Forelimb muscle (tissue), 1 donor: ENCODE measurements at regions not wholly inside any gene's neighbourhood (a gene's known extent, or its start where the extent isn't known, plus 50 kb on each side); places are given as distances from the start of the nearest gene placed in this dataset.

Experiments
- DNase-seq: peaks from one replicate; pipeline ENCODE4 v3.0.0-alpha.2; 2013; ENCODE audit warnings: low read depth

GRCh38 chr2:41723526-41723925 is 324.3 kb upstream of the PKDCC start:
- DNase-seq = no peak

GRCh38 chr2:41724465-41724864 is 323.4 kb upstream of the PKDCC start:
- no peak for DNase-seq

DNA sequence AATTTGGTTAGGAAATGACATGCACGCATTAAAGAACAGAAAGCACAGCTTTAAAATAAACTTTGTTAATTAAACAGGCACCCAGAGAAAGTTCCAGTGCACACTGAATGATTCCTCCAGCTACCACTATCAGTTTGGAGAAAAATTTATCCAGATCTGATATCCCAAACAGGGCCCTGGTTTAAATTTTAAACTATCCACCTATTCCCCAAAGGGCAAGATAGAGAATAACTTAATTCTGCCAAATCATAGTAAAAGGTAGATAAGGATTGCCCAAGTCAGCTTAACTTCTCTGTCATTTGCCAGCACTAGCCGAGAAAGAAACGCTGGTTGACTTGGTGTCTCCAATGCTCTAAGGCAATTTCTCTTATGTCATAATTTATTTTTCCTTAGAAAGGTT is 321.9 kb upstream of the PKDCC start:
- no peak for DNase-seq

GRCh38 chr2:41726364-41726763 is 321.5 kb upstream of the PKDCC start:
- no peak for DNase-seq

DNA sequence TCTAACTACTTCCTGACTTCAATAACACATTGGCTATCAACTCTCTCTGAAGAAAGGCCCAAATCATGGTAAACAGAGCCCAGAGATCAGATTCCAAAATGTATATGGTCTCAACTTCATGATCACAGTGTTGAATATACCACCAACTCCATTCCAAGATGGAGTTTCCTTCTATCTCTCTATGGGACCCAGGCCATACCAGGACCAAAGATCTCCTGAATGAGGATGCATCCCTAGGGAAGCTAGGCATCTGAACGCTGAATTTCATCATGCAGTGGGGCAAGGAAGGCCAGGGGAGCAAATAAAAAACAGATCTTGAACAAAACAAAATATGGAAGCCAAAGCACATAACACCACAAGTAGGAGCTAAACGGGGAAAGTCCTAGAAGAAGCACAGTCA is 320.7 kb upstream of the PKDCC start:
- DNase-seq = no peak

GRCh38 chr2:41727711-41728110 is 320.1 kb upstream of the PKDCC start:
- DNase-seq = no peak

DNA sequence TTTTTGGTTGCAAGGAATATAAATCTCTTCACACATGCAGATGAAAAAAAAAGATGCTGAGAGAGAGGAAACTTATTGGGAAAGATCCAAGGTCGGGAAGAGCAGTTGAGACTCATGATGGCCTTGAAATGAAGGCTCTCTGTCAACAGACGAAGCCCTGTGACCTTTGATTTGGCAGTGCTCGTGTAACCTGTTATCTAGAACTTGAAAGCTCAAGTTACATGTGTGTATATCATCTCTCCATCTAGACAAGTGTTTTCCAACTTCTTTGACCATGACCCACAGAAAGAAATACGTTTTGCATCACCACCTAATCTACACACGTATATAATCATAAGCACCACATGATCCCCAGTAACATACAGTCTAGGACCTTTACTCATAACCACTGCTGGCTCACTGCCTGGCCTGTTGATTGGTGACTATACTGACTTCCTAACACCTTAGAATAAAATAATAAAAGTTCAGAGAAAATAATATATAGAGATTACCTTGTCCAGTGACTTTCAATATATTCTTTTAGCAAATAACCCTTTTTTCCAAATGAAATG is 319.0 kb upstream of the PKDCC start:
- no peak for DNase-seq

DNA sequence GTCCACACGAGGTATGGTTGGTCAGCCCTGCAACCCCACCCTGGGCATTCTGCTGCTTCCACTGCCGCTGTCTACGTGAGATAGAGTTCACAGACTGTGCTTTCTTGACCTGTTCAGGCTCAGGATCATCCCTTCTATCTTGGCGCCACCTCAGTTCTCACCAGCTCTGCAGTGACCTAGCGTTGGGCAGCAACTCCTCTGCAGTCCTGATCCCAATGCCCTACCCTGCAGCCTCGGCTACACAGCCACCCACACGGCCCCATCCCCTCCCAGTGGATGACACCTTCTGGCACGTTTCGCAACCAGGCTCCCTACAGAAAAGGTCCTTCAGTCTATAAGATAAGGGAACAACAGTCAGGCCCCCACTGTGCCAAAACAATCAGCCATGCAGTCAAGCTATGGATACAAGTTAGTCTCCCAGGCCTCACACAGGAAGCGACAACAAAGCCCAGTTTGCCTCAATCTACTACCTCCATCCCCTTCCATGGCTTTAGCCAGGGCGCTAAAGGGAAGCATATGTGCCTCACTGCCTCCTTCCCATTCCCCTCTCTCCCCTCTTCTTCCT is 317.9 kb upstream of the PKDCC start:
- no peak for DNase-seq

DNA sequence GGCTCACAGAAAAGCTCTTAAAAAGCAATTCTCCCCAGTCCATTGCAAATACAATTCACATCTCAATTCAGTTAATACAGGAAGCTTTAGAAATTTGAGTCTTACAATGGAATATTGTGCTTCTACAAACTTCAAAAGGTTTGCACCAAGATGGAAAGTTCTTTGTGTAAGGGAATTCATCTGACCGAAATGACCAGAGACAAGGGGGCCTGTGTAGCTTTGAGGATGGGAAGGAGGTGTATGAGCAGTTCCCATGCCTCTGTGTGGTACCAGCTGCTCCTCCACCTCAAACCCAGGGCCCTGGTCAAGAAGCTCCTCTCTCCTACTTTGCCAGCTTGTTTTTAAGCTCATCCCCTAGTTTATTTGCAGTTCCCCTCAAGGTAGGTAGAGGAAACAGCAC is 312.8 kb upstream of the PKDCC start:
- DNase-seq = no peak

- DNase-seq = no peak
Measured at GRCh38 chr2:41735476-41735875, 312.3 kb upstream of the PKDCC start.

GRCh38 chr2:41736105-41736567 is 311.7 kb upstream of the PKDCC start:
- DNase-seq = no peak

GRCh38 chr2:41736586-41736985 is 311.2 kb upstream of the PKDCC start:
- DNase-seq = no peak

DNA sequence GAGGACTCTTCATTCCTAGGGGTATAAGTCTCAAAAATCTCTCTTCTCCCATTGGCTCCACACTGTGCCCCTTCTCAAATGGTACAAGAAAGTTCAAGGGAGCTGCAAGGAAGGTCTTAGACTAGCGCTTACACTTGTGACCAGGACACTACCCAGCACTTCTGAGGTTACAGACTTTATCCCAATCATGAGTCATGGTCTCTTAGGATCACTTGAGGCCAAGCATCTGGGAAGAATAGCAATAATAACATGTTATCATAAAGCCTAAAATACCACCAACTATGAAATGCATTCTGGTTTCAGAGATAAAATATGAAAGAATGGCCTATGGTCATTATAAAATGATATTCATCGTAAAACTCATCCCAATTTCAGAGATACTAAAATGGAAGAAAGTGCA is 309.9 kb upstream of the PKDCC start:
- DNase-seq = no peak

DNA sequence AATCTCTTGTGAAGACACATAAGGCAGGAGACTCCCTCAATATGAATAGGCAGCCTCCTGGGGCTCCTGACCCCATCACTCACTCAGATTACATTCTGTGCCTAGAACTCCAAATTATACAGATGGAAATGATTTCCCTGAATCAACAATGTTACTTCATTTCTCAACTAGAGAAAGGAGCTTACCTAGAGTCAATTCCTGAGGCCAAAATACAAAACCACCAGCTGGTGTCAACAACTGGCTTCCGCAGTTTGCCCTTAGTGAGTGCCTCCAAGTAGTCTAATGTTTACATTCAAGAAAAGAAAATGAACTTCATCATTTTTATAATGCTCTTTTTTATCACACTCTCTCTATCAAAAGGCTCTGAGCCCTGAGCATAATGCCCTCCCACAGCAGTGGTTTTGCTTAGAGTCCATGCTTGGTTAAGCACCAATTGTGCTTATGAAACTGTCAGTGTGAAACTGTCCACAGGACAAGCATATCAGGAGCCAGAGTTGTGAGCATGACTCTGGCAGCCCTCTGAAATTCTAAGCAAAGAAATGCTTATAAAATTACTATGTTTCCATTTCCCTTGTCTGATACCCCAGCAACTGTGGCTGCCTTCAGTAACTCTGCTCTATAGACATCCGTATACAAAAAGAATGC is 305.7 kb upstream of the PKDCC start:
- DNase-seq = no peak

DNA sequence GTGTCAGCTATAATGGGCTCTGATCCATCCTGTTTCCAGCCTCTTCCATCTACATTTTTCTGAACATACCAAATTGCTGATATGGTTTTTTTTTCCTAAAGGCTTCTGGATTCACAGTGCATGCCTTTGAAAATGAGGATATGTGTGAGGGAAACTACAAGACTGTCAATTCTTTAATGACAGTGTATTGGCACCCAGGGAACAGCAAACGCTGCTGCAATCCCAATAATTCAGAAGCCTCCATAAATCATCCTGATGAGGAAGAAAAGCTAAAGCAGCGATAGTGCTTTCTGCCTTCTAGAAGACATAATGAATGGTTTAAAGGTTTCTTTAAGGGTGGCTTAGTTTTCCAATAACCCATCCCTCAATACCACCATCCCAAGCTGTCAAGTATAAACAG is 304.5 kb upstream of the PKDCC start:
- DNase-seq = no peak

DNA sequence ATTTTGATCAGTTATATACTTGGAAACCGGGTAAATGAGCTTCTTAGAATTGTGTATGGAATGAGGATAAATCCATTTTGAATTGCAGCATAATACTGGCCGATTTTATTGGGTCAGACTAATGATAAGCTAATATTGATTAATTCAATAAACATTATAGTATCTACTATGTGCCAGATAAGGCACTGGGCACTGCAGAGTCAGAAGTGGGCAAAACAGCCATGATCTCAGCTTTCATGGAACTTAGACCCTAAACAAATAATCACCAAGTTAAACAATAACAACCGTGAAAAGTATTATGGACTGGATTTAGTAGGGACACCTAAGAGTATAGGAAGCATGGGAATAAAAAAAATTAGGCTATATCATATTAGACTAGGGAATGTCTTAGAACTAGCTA is 297.0 kb upstream of the PKDCC start:
- DNase-seq = no peak

GRCh38 chr2:41759880-41760279 is 287.9 kb upstream of the PKDCC start:
- no peak for DNase-seq

DNA sequence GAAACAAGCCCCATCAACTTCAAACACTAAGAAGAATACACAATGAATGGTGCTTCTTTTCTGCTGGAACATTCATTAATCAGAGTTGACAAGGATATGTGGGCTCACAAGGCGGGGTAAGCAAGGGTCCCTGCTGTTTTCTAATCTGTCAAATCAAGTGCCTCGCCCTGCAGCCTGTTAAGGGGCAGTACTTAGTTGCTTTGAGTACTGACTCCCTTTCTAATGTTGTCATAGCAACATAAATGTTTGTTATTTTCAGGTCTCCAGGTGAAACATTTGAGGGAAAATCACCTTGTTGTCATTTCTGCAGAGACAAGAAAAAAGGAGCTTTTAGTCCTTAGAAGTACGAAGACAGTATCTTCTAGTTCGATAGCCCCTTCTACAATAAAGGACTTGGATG is 284.7 kb upstream of the PKDCC start:
- no peak for DNase-seq

GRCh38 chr2:41764131-41764530 is 283.7 kb upstream of the PKDCC start:
- DNase-seq = peak; percentile 54

DNA sequence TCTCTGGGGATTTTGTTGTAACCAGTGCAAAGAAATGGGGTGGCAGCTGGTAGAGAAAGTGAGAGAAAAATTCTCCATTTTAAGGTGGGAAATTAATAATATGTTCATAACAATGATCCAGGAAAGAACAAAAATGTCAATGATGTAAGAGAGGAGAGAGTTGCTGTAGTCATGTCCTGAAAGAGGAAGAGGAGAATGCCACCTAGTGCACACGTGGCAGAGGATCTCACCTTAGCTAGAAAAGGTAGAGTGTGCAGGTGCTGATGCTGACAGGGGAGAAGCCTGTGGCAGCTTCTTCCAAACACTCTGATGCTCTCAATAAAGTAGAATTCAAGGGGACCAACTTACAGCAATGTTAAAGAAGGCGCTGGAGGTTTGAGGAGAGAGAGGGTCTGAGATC is 282.9 kb upstream of the PKDCC start:
- DNase-seq = no peak

DNA sequence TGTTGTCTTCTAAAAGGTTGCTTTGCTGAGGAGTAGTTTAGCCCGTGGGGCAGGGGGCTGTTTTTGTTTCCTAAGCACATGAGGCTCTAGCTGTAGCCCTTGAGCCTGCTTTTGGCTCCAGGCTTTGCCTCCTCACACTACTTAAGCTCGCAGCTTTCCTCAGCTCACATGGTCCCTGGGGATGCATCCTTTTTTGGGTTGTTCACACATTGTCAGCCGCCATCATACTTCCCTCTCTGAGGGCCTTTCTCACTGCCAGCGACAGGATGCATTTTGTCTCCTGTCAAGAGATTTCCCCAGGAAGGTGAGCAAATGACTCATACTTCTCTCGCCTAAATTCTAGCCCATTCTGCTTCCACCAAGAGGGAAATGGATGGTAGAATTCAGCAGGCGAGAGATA is 279.5 kb upstream of the PKDCC start:
- DNase-seq = no peak

DNA sequence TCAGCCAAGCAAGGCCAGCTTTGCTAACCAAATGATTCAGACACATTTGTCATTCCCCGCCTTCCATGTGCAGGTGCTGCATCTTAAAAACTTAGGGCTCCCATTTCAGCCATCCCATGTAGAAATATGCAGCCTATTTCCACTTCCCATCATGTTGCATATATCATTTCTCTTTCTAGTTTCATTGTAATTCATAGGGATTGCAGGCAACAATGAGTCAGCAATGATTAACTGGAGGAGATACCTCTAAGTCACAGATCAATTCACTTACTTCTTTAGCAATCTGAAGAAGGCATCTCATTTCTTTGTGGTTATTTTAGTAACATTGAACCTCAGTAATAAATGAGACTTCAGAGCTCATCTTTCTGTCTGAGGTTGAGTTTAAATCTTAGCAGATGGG is 276.1 kb upstream of the PKDCC start:
- DNase-seq = no peak

- no peak for DNase-seq
Measured at GRCh38 chr2:41772697-41773096, 275.1 kb upstream of the PKDCC start.
